Skeletal muscle tissue (tissue), 4 donors: ENCODE measurements at regions not wholly inside any gene's neighbourhood (a gene's known extent, or its start where the extent isn't known, plus 50 kb on each side); places are given as distances from the start of the nearest gene placed in this dataset. TPM values are rescaled to one million over a fixed set of nuclear protein-coding genes. Genes with fewer than 3 reads are reported as not detected.
A peak's percentile ranks its signal among the peaks of the same experiment; 100 is the strongest.

Experiments
- H3K27ac ChIP-seq: one replicate; pipeline ENCODE4 v1.7.0; 2013; ENCODE audit warnings: mild to moderate bottlenecking, low read depth, low read length, inconsistent platforms
- H3K27me3 ChIP-seq, 3 donors: one replicate each; pipeline ENCODE4 v1.7.0; 2013; ENCODE audit warnings: low read length in 3 of 3; ENCODE audit not compliant: control insufficient read depth in 3 of 3, insufficient read depth in 3 of 3
- H3K36me3 ChIP-seq, 3 donors: one replicate each; pipeline ENCODE4 v1.7.0; 2013; ENCODE audit warnings: low read length in 3 of 3; ENCODE audit not compliant: control insufficient read depth in 3 of 3, insufficient read depth in 3 of 3
- H3K4me1 ChIP-seq, 3 donors: one replicate each; pipeline ENCODE4 v1.7.0; 2013; ENCODE audit warnings: low read length in 3 of 3, mild to moderate bottlenecking in 3 of 3; ENCODE audit not compliant: control insufficient read depth in 3 of 3, insufficient read depth in 3 of 3
- H3K4me3 ChIP-seq, 3 donors: one replicate each; pipeline ENCODE4 v1.7.0; 2013; ENCODE audit warnings: low read length in 3 of 3
- H3K9ac ChIP-seq, 3 donors: one replicate each; pipeline ENCODE4 v1.7.0; 2013; ENCODE audit warnings: low read length in 3 of 3, mild to moderate bottlenecking in 3 of 3, moderate library complexity in 2 of 3, low read depth in 1 of 3
- H3K9me3 ChIP-seq, 3 donors: one replicate each; pipeline ENCODE4 v1.7.0; 2013; ENCODE audit warnings: low read length in 3 of 3; ENCODE audit not compliant: control insufficient read depth in 3 of 3
- small RNA-seq: library from RNA; depleted of rRNA; stranded (forward); fragments of <200 nt; gene quantifications from one replicate; pipeline ENCODE3, GENCODE V24; 2014
- donor health status: Osteomylitis.

- no peaks in the 10 kb centered on the region for H3K27me3 ChIP-seq
- no peaks in the 10 kb centered on the region for H3K36me3 ChIP-seq
- no peaks in the 10 kb centered on the region for H3K4me1 ChIP-seq
- no peaks in the 10 kb centered on the region for H3K9me3 ChIP-seq
- H3K27ac ChIP-seq, result no peak overlapping the region
- H3K4me3 ChIP-seq, result no peak overlapping the region
- no peak overlapping the region for H3K9ac ChIP-seq
Measured at GRCh38 chr12:45138609-45139008, 77.3 kb upstream of the ANO6 start.

- Histone ChIP-seq H3K36me3 (no peaks in the 10 kb centered on the region), H3K27ac (no peak overlapping the region), H3K4me3 (no peak overlapping the region), H3K4me1 (no peaks in the 10 kb centered on the region), H3K9me3 (peaks cover 0 to 2% (median 0%) of the 10 kb centered on the region in 3 donors), H3K27me3 (no peaks in the 10 kb centered on the region), H3K9ac (no peak overlapping the region)
Measured at GRCh38 chr12:45148006-45148405, 67.9 kb upstream of the ANO6 start.

- no peaks in the 10 kb centered on the region for H3K36me3 ChIP-seq
- no peak overlapping the region for H3K9ac ChIP-seq
- H3K27me3 ChIP-seq, result no peaks in the 10 kb centered on the region
- no peak overlapping the region for H3K4me3 ChIP-seq
- H3K9me3 ChIP-seq, result peaks cover 0 to 2% (median 0%) of the 10 kb centered on the region in 3 donors
- no peaks in the 10 kb centered on the region for H3K4me1 ChIP-seq
- no peak overlapping the region for H3K27ac ChIP-seq
Measured at GRCh38 chr12:45148619-45149018, 67.3 kb upstream of the ANO6 start.

- H3K27me3 ChIP-seq, result no peaks in the 10 kb centered on the region
- H3K9me3 ChIP-seq, result no peaks in the 10 kb centered on the region
- peak overlapping the region; percentile 80 for H3K27ac ChIP-seq
- H3K4me3 ChIP-seq, result peak overlapping the region in 1 of 3 donors; percentile 25
- no peaks in the 10 kb centered on the region for H3K36me3 ChIP-seq
- H3K4me1 ChIP-seq, result peaks cover 21 to 26% (median 22%) of the 10 kb centered on the region in 3 donors
- H3K9ac ChIP-seq, result peak overlapping the region in 2 of 3 donors; percentile 9 to 43
Measured at GRCh38 chr12:45165284-45165683, 50.6 kb upstream of the ANO6 start.

- peak overlapping the region; percentile 80 for H3K27ac ChIP-seq
Measured at GRCh38 chr12:45166056-45166455, 49.8 kb upstream of the ANO6 start.

More at GRCh38 chr12:45166056-45166455, 49.8 kb upstream of the ANO6 start:
- H3K4me3 ChIP-seq, result no peak overlapping the region
- H3K36me3 ChIP-seq, result no peaks in the 10 kb centered on the region
- H3K4me1 ChIP-seq, result peaks cover 21 to 26% (median 22%) of the 10 kb centered on the region in 3 donors
- H3K27me3 ChIP-seq, result no peaks in the 10 kb centered on the region
- no peaks in the 10 kb centered on the region for H3K9me3 ChIP-seq
- H3K9ac ChIP-seq, result peak overlapping the region in 2 of 3 donors; percentile 9 to 15

Small RNAs in the stretch of these regions (small RNA-seq; reads per million reads assigned to genes)
- not detected for gene RNA5SP361
